AG20443 (cell line): ENCODE measurements at regions not wholly inside any gene's neighbourhood (a gene's known extent, or its start where the extent isn't known, plus 50 kb on each side); places are given as distances from the start of the nearest gene placed in this dataset.
A peak's percentile ranks its signal among the peaks of the same experiment; 100 is the strongest.

Experiments used
- DNase-seq: peaks from one replicate; pipeline ENCODE4 v3.0.0; 2012; ENCODE audit warnings: low spot score, mixed read lengths

DNA sequence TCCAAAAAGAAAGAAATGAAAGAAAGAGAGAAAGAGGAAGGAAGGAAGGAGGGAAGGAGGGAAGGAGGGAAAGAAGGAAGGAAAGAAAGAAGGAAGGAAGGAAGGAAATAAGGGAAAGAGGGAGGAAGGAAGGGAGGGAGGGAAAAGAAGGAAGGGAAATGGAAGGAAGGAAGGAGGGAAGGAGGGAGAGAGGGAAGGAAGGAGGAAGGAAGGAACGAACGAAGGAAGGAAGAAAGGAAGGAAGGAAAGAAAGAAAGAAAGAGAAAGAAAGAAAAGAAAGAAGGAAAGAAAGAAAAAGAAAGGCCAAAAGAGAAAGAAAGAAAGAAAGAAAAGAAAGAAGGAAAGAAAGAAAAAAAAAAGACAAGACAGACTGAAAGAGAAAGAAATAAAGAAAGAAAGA lies 263.9 kb upstream of the ATP10B start:
- no peak for DNase-seq

DNA sequence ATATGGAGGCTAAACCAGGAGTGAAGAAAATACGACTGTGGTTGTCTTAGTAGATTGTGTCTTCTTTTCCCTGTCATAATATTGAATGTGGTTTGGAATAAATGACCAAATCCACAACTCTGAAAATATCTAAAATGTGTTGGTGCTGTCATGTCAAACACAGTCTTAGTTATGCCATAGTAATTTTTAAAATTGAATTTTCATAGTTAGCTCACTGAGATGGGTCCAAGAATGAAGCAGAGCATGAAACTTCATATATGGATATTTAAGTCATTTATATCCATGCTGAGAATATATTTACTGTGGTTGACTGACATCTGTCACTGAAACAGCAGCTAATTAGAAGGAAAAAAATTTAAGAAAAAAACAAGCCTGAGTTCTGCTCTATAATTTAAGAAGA lies 260.4 kb upstream of the ATP10B start:
- DNase-seq: no peak

DNA sequence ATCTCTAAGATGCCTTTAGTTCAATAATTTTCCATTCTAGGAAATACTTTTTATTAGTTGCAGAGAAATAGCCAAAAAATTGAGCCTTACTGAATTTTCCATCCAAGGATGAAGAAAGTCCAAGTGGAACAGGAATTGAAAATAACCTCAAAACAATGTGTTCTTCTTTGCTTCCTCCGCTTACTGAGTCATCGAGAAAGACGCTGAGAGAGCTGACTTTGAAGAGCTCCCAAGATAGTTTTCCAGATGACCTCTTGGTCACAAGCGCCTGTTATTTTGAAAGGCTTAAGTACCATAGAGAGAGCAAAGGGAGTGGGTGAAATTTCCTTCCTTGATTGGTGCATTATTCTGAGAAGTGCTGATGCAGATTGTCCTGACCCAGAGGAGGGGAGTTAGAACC lies 253.5 kb upstream of the ATP10B start:
- peak; percentile 13 for DNase-seq

DNA sequence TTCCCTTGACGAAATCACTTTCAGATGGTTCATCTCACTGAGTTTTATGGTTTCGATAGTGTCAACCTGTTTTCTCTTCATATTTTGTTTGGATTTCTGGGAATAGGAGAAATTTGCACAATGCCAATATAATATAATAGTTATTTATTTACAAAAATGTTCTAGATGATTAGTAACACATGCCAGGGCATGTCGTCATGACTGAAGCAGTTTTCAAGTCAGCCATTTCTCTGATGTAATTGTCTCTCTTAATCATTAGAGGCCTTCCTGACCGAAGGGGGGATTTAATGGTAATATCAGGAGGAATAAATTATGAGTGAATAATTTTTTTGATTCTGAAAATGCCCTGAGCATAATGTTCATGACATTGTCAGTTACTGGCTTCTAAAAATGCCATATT lies 246.5 kb upstream of the ATP10B start:
- DNase-seq: no peak

DNA sequence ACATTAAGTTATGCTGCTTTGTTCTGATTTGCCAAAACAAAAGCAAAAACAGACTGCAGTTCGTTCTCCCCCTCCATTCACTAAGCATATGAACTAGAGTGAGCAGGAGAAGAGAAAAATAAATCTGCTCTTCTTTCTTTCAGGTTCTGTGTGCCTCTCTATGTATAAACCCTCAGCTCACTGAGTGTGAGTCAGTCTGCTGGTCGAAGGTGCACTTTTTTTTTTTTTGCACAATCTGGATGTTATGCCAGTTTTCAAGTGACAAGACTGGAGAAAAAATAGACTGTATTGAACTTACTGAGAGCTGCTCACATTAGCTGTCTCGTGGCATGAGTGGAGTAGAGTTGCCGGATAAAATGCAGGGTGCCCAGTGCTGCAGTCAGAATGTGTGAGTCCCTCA lies 244.6 kb upstream of the ATP10B start:
- no peak for DNase-seq

DNA sequence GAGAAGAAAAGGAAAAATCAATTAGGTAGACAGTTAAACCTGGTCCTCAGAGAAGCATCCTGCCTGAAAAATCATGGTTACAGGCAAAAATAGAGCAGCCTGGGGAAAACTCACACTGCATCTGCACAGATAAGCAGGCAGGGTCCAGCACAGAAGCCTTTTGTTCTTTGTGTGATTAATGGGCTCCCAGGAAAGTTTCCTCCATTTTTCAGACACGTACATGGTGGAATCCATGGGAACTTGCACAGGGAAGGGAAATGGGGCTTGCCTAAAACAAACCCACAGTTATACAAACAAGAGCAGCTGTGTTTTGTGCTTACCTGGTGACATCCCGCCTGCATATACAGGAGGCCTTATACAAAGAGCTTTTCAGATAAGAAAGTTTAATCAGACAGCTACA lies 243.9 kb upstream of the ATP10B start:
- no peak for DNase-seq

DNA sequence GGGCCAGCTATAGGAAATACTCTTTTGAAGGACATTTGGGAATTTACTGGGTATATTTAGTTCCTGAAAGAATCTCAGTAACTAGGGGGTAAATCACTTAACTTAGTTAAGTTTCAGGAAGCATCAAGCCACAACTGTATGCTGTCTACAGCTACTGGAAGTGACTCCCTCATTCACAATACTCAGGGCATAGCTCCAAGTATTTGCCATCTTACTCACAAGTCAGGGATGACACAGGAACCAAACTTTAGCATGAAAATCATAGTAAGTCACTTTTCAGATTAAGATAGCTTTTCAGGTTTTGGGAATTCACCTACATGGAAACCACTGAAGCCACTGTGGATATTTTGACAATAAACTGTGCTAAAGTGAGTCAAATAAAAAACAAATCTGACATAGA lies 242.4 kb upstream of the ATP10B start:
- DNase-seq: peak; percentile 14

DNA sequence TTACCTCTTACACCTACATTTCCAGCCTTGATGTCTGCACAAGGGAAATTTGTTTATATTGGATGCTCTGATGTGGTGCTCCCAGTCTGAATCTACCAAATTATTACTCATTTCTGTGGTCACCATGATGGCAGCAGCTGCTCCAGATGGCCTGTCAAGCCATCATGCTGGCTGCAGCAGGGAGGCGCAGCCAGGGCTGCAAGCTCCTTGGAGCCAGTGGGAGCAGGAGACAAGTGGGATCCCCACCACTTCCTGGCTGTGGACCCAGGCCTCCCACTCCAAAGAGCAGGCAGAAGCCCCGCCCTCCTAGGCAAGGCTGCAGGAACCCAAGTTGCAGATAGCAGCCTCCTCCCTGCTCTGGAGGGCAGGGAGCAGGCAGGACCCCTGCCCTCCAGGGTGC lies 241.1 kb upstream of the ATP10B start:
- no peak for DNase-seq

DNA sequence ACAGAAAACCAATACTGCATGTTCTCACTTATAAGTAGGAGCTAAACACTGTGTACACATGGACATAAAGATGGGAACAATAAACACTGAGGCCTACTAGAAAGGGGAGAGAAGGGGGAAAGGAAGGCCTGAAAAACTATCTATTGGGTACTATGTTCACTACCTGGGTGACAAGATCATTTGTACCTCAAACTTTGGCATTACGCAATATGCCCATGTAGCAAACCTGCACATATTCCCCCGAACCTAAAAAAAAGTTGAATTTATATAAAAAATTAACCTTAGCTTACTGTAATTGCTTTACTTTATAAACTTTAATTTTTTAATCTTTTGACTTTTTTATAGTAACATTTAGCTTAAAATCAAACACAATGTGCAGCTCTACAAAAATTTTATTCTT lies 237.6 kb upstream of the ATP10B start:
- no peak for DNase-seq

DNA sequence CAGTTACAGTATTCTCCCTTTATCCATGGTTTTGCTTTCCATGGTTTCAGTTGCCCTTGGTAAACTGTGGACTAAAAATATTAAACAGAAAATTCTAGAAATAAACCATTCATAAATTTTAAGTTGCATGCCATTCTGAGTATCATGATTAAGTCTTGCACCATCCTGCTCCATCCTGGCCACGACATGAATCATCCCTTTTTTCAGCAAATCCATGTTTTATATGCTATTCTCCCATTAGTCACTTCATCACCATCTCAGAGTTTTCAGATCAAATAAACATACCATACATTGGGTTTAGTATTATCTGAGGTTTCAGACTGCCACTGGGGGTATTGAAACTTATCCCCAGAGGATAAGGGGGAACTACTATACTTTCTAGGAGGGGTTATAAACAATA lies 234.4 kb upstream of the ATP10B start:
- peak; percentile 10 for DNase-seq

DNA sequence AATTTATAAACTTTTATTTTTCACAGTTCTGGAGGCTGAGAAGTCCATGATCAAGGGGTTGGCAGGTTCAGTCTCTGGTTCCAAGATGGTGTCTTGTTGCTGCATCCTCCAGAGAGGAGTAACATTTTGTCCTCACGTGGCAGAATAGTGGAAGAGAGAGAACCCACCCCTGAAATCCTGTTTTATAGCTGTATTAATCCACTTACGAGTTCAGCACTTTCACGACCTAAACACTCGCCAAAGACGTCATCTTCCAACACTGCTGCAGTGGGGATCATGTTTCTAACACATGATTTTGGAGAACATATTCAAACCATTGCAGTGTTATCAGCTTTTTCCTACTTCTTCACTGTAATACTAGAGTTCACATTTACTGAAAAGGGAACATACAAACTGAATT lies 233.0 kb upstream of the ATP10B start:
- DNase-seq: no peak

DNA sequence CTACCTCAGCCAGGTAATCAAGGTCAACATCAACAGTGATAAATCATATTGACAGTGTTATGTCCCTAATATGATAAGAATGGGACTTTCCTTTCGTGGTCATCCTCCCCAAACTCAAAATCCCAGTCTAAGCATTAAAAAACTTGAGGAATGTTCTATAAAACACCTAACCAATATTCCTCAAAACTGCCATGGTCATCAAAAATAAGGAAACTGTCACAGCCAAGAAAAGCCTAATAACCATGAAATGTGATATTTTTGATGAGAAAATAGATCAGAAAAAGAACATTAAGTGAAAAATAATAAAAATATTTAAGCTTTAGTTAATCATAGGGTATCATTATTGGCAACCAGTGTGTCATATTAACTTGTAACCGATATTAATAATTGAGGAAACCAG lies 232.1 kb upstream of the ATP10B start:
- DNase-seq: no peak

DNA sequence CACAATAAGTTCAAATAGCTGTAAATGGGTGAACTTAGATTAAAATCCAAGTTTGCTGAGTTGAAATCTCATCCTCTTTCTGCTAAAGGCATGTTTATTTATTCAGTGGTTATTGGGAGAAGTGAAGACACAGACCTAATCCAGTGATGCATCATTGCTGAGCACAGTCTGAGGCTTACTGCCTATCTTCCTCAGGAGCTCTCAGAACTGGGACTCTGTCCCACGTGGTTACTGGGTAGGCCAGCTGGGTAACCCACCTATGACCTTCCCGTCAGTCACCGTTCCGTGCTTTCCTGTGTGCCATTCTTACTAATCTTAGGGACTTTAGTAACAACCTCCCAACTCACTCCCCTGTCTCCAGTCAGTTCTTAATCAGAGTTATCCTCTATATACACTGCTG lies 226.8 kb upstream of the ATP10B start:
- no peak for DNase-seq

DNA sequence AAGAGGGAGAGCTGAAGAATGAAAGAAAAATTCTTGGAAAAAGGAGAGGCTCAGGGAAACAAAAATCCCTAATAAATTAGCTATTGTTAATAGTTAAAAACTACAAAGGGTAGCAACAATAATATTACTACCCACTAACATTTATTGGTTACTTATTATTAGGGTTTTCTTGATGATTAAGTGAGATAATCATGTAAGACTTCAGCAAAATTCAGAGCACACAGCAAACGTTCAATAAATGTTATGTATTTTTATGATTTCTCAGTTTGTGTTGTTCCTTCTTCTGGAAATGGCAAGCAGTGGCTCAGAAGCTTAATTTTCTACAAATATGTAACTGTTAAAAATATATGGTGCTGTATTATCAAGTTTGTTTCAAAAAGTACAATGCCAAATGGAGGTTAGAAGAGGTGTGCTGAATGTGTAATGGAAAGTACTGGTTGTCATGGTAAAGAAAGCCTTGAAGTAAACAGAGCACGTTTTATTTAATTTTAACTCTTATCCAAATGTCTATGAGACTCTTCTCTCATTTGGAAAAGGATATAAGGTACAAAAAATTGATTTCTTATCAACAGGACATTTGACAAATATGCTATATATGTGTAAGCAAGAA lies 226.0 kb upstream of the ATP10B start:
- DNase-seq: no peak

DNA sequence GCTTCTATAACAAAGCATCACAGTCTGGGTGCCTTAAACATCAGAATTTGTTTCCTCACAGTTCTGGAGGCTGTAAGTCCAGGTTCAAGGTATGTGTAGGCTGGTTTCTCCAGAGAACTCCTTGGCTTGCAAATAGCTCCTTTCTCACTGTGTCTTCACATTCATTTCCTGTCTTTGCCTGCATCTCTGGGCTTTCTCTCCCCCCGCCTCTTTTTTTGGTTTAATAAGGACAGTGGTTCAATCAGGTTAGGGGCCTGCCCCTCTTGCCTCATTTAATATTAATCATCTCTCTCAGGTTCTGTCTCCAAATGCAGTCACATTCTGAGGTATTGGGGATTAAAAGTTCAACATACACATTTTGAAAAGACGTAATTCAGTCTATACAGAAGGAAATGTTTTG lies 225.5 kb upstream of the ATP10B start:
- DNase-seq: no peak

DNA sequence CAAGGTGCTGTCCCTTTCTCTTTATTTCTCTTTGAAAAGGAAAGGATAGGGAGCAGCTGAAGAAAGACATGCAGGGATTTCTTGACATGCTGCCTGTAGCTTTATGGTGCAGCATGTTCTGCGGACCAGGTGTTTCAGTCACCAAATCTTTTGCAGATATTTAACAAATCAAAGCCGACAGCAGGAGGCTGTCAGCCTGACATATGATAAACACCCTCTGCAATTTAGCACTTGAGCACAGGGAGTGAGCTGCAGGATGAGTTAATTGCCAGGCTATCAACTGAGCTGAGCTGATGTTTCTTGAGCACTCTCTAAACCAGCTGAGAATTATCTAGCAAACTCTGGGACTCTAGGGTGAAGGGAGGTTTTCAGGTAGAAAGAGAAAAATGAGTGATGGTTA lies 212.8 kb upstream of the ATP10B start:
- no peak for DNase-seq

DNA sequence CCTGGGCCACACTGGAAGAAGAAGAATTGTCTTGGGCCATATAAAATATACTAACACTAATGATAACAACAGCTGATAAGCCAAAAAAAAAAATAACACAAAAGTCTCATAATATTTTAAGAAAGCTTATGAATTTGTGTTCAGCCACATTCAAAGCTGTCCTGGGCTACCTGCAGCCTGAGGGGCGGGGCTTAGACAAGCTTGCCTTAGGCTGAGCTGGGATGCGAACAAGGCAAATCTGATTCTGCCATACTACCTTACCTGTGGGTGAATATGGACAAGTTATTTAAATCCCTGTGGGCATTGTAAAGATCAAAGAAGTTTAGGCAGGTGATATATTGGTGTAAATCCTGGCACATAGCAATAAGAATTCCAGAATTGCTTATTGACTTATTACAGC lies 212.3 kb upstream of the ATP10B start:
- no peak for DNase-seq

DNA sequence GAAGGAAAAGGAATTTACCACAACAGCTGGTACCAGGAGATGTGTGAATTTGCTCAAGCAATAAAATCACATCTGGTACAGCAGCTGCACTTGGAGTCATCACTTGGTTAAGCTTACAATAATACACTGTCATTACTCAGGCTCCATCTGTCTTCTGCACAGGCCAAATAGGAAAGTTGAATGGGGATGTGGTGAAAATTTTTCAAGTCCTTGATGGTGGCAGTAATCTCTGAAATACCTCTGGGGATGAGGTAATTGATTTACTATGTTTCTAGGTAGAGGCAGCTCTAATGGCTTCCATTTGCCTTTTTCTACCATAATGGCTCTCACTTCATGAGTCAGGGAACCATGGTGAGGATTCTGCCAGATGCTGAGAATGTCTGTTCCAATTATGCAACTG lies 206.8 kb upstream of the ATP10B start:
- no peak for DNase-seq

DNA sequence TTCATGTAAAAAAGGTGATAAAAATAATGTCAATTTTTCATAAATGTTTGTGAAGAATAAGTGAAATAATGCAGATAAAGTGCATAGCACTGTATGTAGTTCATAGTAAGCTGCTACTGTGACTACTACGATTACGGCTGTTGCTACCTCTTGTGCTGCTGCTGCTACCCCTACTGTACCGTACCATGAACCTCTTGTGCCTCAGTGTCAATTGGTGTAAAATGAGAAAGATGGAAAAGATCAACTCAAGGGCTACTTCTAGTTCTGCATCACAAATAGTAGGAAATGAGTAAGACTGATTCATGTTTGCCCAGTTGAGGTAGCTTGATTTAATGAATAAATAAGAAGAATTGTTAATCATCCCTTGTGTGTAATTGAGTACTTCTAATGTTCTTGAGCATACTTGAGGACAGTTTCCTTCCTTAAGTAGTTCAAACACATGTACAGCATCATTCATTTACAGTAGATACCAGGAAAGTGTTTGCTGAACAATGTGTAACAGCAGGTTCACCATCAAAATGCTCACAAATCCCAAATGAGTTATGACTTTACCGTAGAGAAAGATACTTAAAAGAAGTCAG lies 200.0 kb upstream of the ATP10B start:
- DNase-seq: no peak

DNA sequence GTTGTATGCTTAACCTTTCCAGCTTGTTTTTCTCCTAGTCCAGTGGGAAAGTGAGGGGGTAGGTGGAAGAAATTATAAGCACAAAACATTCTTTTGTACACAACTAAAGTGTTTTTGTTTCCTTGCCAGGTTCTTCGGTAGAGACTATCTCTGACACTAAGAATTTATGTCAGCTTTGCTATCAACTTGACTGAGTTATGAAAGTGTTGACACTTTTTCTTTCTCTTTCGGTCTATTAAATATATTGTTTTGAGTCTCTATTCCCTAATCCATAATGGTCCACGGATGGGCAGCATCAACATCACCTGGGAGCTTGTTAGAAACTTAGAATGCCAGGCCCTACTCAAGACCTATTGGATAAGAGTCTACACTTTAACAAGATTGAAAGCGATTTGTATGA lies 195.0 kb upstream of the ATP10B start:
- DNase-seq: no peak

DNA sequence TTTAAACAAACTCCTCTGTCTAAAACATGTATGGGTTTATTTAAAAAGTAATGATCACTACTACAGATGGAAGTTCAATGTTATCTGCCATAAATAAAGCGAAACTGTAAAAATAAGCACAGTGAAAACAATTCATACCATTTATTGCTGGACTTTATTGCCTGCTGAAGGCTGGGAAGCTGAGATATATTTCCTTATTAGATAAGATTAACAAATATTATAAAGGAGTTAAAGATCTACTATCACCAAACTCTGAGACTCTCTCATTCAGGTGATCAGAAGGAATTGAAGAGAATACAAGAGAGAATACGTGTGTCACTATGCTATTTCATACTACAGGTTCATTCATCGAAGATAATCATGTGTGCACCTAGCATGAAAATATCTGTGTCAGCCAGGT lies 190.9 kb upstream of the ATP10B start:
- no peak for DNase-seq

DNA sequence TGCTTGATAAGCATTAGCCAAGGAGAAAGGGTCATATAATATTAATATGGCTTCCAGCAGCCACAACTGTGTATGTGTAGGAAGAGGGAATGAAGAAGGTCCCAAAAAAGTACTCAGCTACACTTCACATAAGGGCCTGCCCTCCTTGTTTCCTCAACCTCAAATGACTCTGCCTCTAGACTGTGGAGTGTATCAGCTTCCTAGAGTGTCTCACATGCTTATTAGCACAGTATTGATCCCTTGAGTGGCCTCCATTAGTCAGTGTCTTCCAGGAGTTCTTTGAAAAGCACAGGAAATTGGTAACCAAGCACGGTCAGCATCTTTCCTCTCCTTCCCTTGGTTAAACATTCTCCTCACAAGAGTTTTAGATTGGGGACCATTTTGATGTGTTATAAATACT lies 190.4 kb upstream of the ATP10B start:
- no peak for DNase-seq

DNA sequence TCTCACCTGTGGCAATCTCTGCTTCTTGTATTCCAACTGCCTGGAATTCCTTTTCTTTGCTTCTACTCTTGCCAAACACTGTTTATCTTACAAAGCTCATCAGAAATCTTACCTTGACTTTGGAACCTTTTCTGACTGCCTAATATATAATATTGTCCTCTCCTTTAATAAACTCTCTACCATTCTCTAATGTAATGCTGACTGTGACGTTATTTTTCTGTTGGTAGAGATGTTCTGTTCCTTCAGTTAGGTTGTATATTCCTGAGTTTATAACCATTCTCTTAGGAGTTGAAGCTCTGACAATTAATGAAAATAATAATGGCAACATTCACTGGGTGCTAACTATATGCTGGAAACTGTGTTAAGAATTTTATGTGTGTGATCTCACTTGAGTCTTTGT lies 188.8 kb upstream of the ATP10B start:
- DNase-seq: no peak

DNA sequence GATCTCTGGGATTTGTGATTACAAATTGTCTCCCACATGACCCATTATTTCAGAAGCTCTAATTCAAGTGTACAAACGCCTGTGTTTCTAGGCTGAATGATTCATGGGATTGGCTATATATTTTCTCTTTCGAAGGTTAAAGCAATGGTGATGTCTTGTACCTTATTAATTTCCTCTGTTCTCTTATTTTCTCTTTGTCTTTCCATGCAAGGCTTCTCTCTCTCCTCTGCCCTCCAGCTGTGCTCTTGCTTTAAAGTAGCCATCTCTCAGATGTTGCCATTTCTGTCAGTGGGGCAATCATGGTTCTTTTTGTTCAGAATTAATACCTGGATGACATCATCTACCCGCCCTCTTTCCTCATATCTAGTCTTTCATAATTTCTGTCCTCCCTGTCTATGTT lies 184.3 kb upstream of the ATP10B start:
- DNase-seq: no peak

DNA sequence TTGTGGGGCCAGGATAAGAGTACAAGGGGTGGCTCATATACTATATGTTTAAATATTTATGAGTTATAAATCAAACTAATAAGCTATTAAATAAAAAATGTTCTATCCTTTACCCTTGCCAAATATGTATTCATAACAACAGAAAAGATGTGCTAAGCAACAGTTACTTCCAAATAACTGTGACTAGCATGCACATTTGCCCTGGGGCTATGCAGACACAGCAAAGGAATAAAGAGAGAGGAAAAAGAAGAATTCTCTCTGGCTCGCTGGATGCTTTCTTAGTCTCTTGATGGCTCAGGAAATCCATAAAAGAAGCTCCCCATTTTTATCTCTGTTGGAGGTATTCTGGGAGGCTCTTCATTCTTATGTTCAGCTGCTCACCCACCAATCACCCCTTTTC lies 182.4 kb upstream of the ATP10B start:
- DNase-seq: no peak
